IPS DF 6.9 (cell line): ENCODE measurements at regions not wholly inside any gene's neighbourhood (a gene's known extent, or its start where the extent isn't known, plus 50 kb on each side); places are given as distances from the start of the nearest gene placed in this dataset.

Experiments used
- DNase-seq: peaks from one replicate; pipeline ENCODE4 v3.0.0-alpha.2; 2013; ENCODE audit warnings: low read depth, low spot score
- H3K27ac ChIP-seq: one replicate; pipeline ENCODE4 v1.5.1; 2013; ENCODE audit warnings: low read length, control low read depth
- H3K27me3 ChIP-seq: 2 replicates; pipeline ENCODE4 v1.6.1; 2013; ENCODE audit warnings: mild to moderate bottlenecking, low read length; ENCODE audit not compliant: control insufficient read depth, insufficient read depth
- H3K36me3 ChIP-seq: 2 replicates; pipeline ENCODE4 v1.6.1; 2013; ENCODE audit warnings: low read length; ENCODE audit not compliant: control insufficient read depth, insufficient read depth
- H3K4me1 ChIP-seq: 2 replicates; pipeline ENCODE4 v1.6.1; 2013; ENCODE audit warnings: low read length; ENCODE audit not compliant: control insufficient read depth, insufficient read depth
- H3K4me3 ChIP-seq: 2 replicates; pipeline ENCODE4 v1.5.1; 2013; ENCODE audit warnings: mild to moderate bottlenecking, low read length
- H3K9me3 ChIP-seq: 2 replicates; pipeline ENCODE4 v1.6.1; 2013; ENCODE audit warnings: low read length, inconsistent platforms; ENCODE audit not compliant: control insufficient read depth, insufficient read depth
- WGBS: extraction: QIAGEN DNeasy Blood & Tissue Kit; methylation state at CpG from one replicate; pipeline ENCODE4 v1.1.7; 2013; ENCODE audit warnings: mixed read lengths, missing lambda C conversion rate; ENCODE audit not compliant: insufficient read length, insufficient coverage; 5-methylcytosine and 5-hydroxymethylcytosine counted together

DNA sequence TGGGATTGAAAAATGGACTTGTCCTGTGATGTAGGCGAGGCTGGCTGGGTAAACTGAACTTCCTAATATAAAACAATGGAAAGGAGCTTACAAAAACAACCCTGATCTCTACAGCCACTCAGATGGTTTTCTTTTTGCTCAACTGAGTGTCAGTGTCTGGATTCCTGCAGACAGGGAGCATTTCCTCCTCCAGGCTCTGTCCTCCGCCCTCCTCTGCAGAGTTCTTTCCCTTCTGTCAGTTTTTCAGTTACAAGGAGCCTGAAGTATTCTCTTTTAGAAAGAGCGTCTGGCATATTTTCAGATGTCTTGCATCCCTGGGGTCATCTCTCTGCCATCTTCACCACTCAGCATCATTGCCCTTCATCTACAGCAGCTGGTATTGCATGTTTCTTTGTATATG is 50.0 kb upstream of the PITRM1 start:
- no peak for DNase-seq
- Histone ChIP-seq H3K9me3 (no peaks in the 10 kb centered on the region), H3K4me3 (no peak overlapping the region), H3K4me1 (no peaks in the 10 kb centered on the region), H3K27me3 (no peaks in the 10 kb centered on the region), H3K27ac (no peak overlapping the region), H3K36me3 (no peaks in the 10 kb centered on the region)
- no CpG with 5 or more reads among the region's 3 CpGs for WGBS
